HCT116 (cell line): ENCODE measurements at regions not wholly inside any gene's neighbourhood (a gene's known extent, or its start where the extent isn't known, plus 50 kb on each side); places are given as distances from the start of the nearest gene placed in this dataset.

Experiments used
- ATAC-seq: fragments of 200-7000 bp; cut with Tn5 transposase; 2 replicates; pipeline ENCODE4 v1.9.1; 2020; ENCODE audit warnings: mild to moderate bottlenecking, moderate library complexity
- BruUV-seq: library from RNA; stranded (reverse); fragments of 400-500 nt; replicated peaks from 2 replicates; lab custom pipeline; 2021; lab: Mats Ljungman, UMichigan
- CTCF ChIA-PET: fragments of 300-600 bp; sonication (Branson Sonifier 250); formaldehyde crosslinking; loops from one replicate; lab custom pipeline; 2021; ENCODE audit warnings: antibody characterized with exemption; lab: Charles Lee
- POLR2A ChIA-PET: fragments of 300-600, 350-600 bp; sonication (Branson Sonifier 250); formaldehyde crosslinking; loops from one replicate; lab custom pipeline; 2021; ENCODE audit warnings: antibody characterized with exemption; lab: Charles Lee
- RAD21 ChIA-PET, 2 experiments: fragments of 300-600 bp; sonication (Branson Sonifier 250); formaldehyde crosslinking; loops; one replicate each; lab custom pipeline; 2023; ENCODE audit warnings: low total read pairs in 2 of 2; ENCODE audit not compliant: uncharacterized antibody in 2 of 2, unreplicated experiment in 2 of 2, low non-redundant PET in 1 of 2; lab: Charles Lee
- DNase-seq: peaks from one replicate; pipeline ENCODE4 v3.0.0-alpha.2; 2010; ENCODE audit warnings: low read depth, low spot score
- H2AFZ ChIP-seq: fragments of 200-600 bp; shearing (Covaris generic), sonication (generic); 2 replicates; pipeline ENCODE4 v1.6.1; 2017; ENCODE audit warnings: low read depth, mixed run types, mixed read lengths, antibody characterized with exemption, low read length; ENCODE audit not compliant: poor library complexity, severe bottlenecking
- H3K27ac ChIP-seq: 2 replicates; pipeline ENCODE4 v1.5.1; 2012; ENCODE audit warnings: low read depth, low read length
- H3K27me3 ChIP-seq: fragments of 200-600 bp; sonication (generic); 2 replicates; pipeline ENCODE4 v1.6.1; 2016; ENCODE audit warnings: mixed run types, low read length, mixed read lengths; ENCODE audit not compliant: insufficient read depth
- H3K36me3 ChIP-seq, 2 experiments: fragments of 200-500 bp in 1 of 2; fragments of 200-600 bp in 1 of 2; sonication (Bioruptor generic) in 1 of 2; sonication (generic) in 1 of 2; 2 replicates each; pipeline versions ENCODE4 v1.5.1 to v1.6.1; 2014 to 2016; ENCODE audit warnings: low read length in 2 of 2, inconsistent platforms in 1 of 2, mixed read lengths in 1 of 2, mixed run types in 1 of 2; ENCODE audit not compliant: insufficient read depth in 2 of 2, control insufficient read depth in 1 of 2
- H3K4me1 ChIP-seq, 2 experiments: fragments of 200-600 bp in 1 of 2; sonication (generic) in 1 of 2; 2 replicates each; pipeline versions ENCODE4 v1.5.1 to v1.6.1; 2012 to 2017; ENCODE audit warnings: low read length in 2 of 2, inconsistent platforms in 1 of 2, mild to moderate bottlenecking in 1 of 2, mixed read lengths in 1 of 2, mixed run types in 1 of 2, moderate library complexity in 1 of 2; ENCODE audit not compliant: insufficient read depth in 2 of 2, control insufficient read depth in 1 of 2
- H3K4me2 ChIP-seq: fragments of 200-600 bp; sonication (generic); 2 replicates; pipeline ENCODE4 v1.6.1; 2017; ENCODE audit warnings: mixed run types, low read length, mixed read lengths
- H3K4me3 ChIP-seq, 2 experiments: fragments of 200-600 bp in 1 of 2; sonication (generic) in 1 of 2; replicated peaks in 1 of 2; 2 replicates each; pipeline ENCODE4 v1.5.1; 2011 to 2016; ENCODE audit warnings: low read length in 2 of 2, control low read depth in 1 of 2, low read depth in 1 of 2, mild to moderate bottlenecking in 1 of 2, mixed read lengths in 1 of 2, mixed run types in 1 of 2
- H3K79me2 ChIP-seq: fragments of 200-600 bp; sonication (generic); 2 replicates; pipeline ENCODE4 v1.6.1; 2017; ENCODE audit warnings: mild to moderate bottlenecking, mixed run types, low read length, moderate library complexity, mixed read lengths; ENCODE audit not compliant: insufficient read depth
- H3K9ac ChIP-seq: fragments of 200-600 bp; sonication (generic); 2 replicates; pipeline ENCODE4 v1.6.1; 2016; ENCODE audit warnings: low read length, mixed read lengths
- H3K9me2 ChIP-seq: fragments of 200-600 bp; sonication (generic), shearing (Covaris generic); 2 replicates; pipeline ENCODE4 v1.6.1; 2017; ENCODE audit warnings: mixed run types, mild to moderate bottlenecking, moderate library complexity; ENCODE audit not compliant: insufficient read depth
- H3K9me3 ChIP-seq, 2 experiments: fragments of 200-500 bp in 1 of 2; fragments of 200-600 bp in 1 of 2; sonication (Bioruptor generic) in 1 of 2; sonication (generic) in 1 of 2; 2 replicates each; pipeline ENCODE4 v1.6.1; 2014 to 2017; ENCODE audit warnings: low read length in 2 of 2, mixed read lengths in 2 of 2, inconsistent platforms in 1 of 2, low read depth in 1 of 2, mild to moderate bottlenecking in 1 of 2, mixed run types in 1 of 2, moderate library complexity in 1 of 2; ENCODE audit not compliant: control insufficient read depth in 1 of 2, insufficient read depth in 1 of 2
- H4K20me1 ChIP-seq: fragments of 200-600 bp; sonication (generic), shearing (Covaris generic); 2 replicates; pipeline ENCODE4 v1.6.1; 2017; ENCODE audit warnings: mixed run types, mild to moderate bottlenecking, moderate library complexity; ENCODE audit not compliant: insufficient read depth
- CBX3 ChIP-seq: IDR thresholded peaks from 2 replicates; pipeline ENCODE4 v1.6.1; 2012; ENCODE audit warnings: low read depth
- ELF1 ChIP-seq: IDR thresholded peaks from 2 replicates; pipeline ENCODE4 v1.6.1; 2012; ENCODE audit warnings: low read depth, borderline replicate concordance
- EZH2 ChIP-seq: fragments of 200-600 bp; sonication (generic); IDR thresholded peaks from 2 replicates; pipeline ENCODE4 v1.6.1; 2017; ENCODE audit warnings: antibody characterized with exemption, mixed run types
- EZH2phosphoT487 ChIP-seq: fragments of 200-600 bp; IDR thresholded peaks from 2 replicates; pipeline ENCODE4 v1.6.1; 2018; ENCODE audit warnings: antibody characterized with exemption, borderline replicate concordance
- FOSL1 ChIP-seq: IDR thresholded peaks from 2 replicates; pipeline ENCODE4 v1.6.1; 2012; ENCODE audit warnings: low read depth
- POLR2A ChIP-seq: IDR thresholded peaks from 2 replicates; pipeline ENCODE4 v1.7.0; 2011; ENCODE audit warnings: borderline replicate concordance; ENCODE audit not compliant: insufficient read depth, insufficient read length; ENCODE audit errors: extremely low read depth
- SIN3A ChIP-seq: IDR thresholded peaks from 2 replicates; pipeline ENCODE4 v1.6.1; 2012; ENCODE audit warnings: low read depth
- ZFX ChIP-seq: fragments of 450-650 bp; IDR thresholded peaks from 2 replicates; pipeline ENCODE4 v1.6.1; 2017
- intact Hi-C: fragments of 100-400 bp; cut with micrococcal nuclease; formaldehyde crosslinking; loops from 2 replicates; pipeline ENCODE4 v1.10.0; 2022
- TF ChIP-seq, protein P1 (sequence below): IDR thresholded peaks from 2 replicates; pipeline ENCODE4 v1.6.1; 2012
- TF ChIP-seq, protein P2 (sequence below), 3 experiments: fragments of 200-600 bp in 1 of 3; sonication (generic) in 1 of 3; IDR thresholded peaks in 2 of 3; conservative IDR thresholded peaks in 1 of 3; 2 replicates each; pipeline ENCODE4 v1.5.1; 2012 to 2017; ENCODE audit warnings: low read depth in 2 of 3, low read length in 2 of 3, antibody characterized with exemption in 1 of 3, borderline replicate concordance in 1 of 3, control low read depth in 1 of 3, mild to moderate bottlenecking in 1 of 3, mixed read lengths in 1 of 3, mixed run types in 1 of 3, moderate library complexity in 1 of 3; ENCODE audit not compliant: insufficient read depth in 1 of 3

DNA sequence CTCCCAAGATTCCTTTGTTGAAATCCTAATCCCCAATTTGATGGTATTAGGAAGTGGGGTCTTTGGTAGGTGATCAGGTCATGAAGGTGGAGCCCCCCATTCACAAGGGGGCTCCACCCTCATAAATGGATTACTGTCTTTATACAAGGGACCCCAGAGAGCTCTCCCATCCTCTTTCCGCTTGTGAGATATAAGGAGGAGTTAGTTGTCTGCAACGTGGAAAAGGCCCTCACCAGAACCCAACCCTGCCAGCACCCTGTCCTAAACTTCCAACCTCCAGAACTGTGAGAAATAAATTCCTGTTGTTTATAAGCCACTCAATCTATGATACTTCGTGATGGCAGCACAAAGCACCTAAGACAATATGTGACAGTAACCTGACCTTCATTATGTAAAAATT, 684.1 kb upstream of the HS6ST1 start:
- BruUV-seq, result no TSS peak
- intact Hi-C loops, result no loop called here
- TF ChIP-seq, protein P1, sequence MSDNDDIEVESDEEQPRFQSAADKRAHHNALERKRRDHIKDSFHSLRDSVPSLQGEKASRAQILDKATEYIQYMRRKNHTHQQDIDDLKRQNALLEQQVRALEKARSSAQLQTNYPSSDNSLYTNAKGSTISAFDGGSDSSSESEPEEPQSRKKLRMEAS, result no peak
- no peak for TF ChIP-seq SIN3A
- TF ChIP-seq ZFX, result no peak
- TF ChIP-seq POLR2A, result no peak
- no peak for TF ChIP-seq FOSL1
- no peak for TF ChIP-seq EZH2phosphoT487
- no peak for TF ChIP-seq CBX3
- TF ChIP-seq, protein P2, sequence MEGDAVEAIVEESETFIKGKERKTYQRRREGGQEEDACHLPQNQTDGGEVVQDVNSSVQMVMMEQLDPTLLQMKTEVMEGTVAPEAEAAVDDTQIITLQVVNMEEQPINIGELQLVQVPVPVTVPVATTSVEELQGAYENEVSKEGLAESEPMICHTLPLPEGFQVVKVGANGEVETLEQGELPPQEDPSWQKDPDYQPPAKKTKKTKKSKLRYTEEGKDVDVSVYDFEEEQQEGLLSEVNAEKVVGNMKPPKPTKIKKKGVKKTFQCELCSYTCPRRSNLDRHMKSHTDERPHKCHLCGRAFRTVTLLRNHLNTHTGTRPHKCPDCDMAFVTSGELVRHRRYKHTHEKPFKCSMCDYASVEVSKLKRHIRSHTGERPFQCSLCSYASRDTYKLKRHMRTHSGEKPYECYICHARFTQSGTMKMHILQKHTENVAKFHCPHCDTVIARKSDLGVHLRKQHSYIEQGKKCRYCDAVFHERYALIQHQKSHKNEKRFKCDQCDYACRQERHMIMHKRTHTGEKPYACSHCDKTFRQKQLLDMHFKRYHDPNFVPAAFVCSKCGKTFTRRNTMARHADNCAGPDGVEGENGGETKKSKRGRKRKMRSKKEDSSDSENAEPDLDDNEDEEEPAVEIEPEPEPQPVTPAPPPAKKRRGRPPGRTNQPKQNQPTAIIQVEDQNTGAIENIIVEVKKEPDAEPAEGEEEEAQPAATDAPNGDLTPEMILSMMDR (IDR thresholded peaks at IDR 0.05 in 2 of 3, conservative IDR thresholded peaks at IDR 0.05 in 1 of 3; ENCODE audit: borderline replicate concordance in 1 of 3, insufficient read depth in 1 of 3, low read depth in 2 of 3, low read length in 2 of 3), result no peak
- TF ChIP-seq ELF1, result no peak
- ChIA-PET RAD21 (no interaction called here), CTCF (no interaction called here), POLR2A (no interaction called here)
- Histone ChIP-seq H3K79me2 (no peaks in the 10 kb centered on the region), H3K9ac (no peak overlapping the region), H3K4me1 (no peaks in the 10 kb centered on the region), H3K4me2 (no peak overlapping the region), H3K36me3 (no peaks in the 10 kb centered on the region), H3K27me3 (peaks cover 12% of the 10 kb centered on the region), H3K4me3 (no peak overlapping the region), H4K20me1 (no peaks in the 10 kb centered on the region), H2AFZ (no peak overlapping the region), H3K9me2 (no peaks in the 10 kb centered on the region), H3K9me3 (no peaks in the 10 kb centered on the region), H3K27ac (no peak overlapping the region)
- DNase-seq (no peak), ATAC-seq (no peak)

DNA sequence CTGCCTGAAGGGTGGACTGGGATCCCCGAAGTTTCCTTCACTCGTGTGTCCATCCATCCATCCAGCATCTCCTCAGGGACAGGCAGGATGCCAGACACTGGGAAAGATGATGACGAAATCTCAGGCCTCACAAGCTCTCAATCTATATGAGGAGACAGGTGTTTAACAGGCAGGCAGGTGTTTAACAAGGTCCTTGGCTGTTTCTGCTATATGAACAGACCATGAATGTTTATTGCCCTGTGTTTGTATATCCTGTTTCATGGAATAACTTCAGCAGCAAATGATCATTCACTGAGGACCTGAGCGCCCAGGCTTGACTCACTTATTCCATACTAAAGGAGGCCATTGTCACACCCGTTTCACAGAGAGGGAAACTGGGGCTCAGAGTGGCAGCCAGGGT, 685.8 kb upstream of the HS6ST1 start:
- H3K27me3 ChIP-seq, result peaks cover 7% of the 10 kb centered on the region; the same call in 1 of the 2 replicates
- H3K4me2 ChIP-seq, result no peak overlapping the region
- no peaks in the 10 kb centered on the region for H3K9me2 ChIP-seq
- no peaks in the 10 kb centered on the region for H3K9me3 ChIP-seq
- intact Hi-C loops, result no loop called here
- BruUV-seq, result no TSS peak
- H4K20me1 ChIP-seq, result no peaks in the 10 kb centered on the region
- no peak for DNase-seq
- H3K4me1 ChIP-seq, result no peaks in the 10 kb centered on the region
- H2AFZ ChIP-seq, result no peak overlapping the region
- H3K9ac ChIP-seq, result no peak overlapping the region
- no peak for ATAC-seq
- H3K27ac ChIP-seq, result no peak overlapping the region
- H3K36me3 ChIP-seq, result no peaks in the 10 kb centered on the region
- no peaks in the 10 kb centered on the region for H3K79me2 ChIP-seq
- TF ChIP-seq, protein P1, result no peak
- no peak for TF ChIP-seq EZH2
- CTCF ChIA-PET, result no interaction called here
- RAD21 ChIA-PET, result no interaction called here
- no peak overlapping the region for H3K4me3 ChIP-seq
- POLR2A ChIA-PET, result no interaction called here
